Keratinocyte (primary cell): ENCODE measurements at regions not wholly inside any gene's neighbourhood (a gene's known extent, or its start where the extent isn't known, plus 50 kb on each side); places are given as distances from the start of the nearest gene placed in this dataset.

Experiments used
- DNase-seq: peaks from one replicate; pipeline ENCODE4 v3.0.0-alpha.2; 2011; ENCODE audit warnings: low read depth, missing footprints, low spot score
- FAIRE-seq: peaks from 2 replicates; lab custom pipeline; 2011; peaks lifted over from hg19 to GRCh38; lab: Jason Lieb, UNC
- H2AFZ ChIP-seq: 2 replicates; pipeline ENCODE4 v1.6.0; 2012; ENCODE audit warnings: low read length, control low read depth, inconsistent platforms; ENCODE audit not compliant: control insufficient read depth
- H3K27ac ChIP-seq: 2 replicates; pipeline ENCODE4 v1.5.1; 2011; ENCODE audit warnings: low read length; ENCODE audit not compliant: control insufficient read depth, insufficient read depth
- H3K27me3 ChIP-seq: 3 replicates; pipeline ENCODE4 v1.6.0; 2011; ENCODE audit warnings: low read length; ENCODE audit not compliant: control insufficient read depth, insufficient read depth; ENCODE audit errors: extremely low read depth
- H3K36me3 ChIP-seq, 2 experiments: 2 replicates in 1 of 2; 3 replicates in 1 of 2; pipeline ENCODE4 v1.5.1; 2011; ENCODE audit warnings: low read length in 2 of 2, mild to moderate bottlenecking in 1 of 2; ENCODE audit not compliant: control insufficient read depth in 2 of 2, insufficient read depth in 2 of 2; ENCODE audit errors: extremely low read depth in 1 of 2
- H3K4me1 ChIP-seq: 3 replicates; pipeline ENCODE4 v1.5.1; 2011; ENCODE audit warnings: low read length; ENCODE audit not compliant: control insufficient read depth, insufficient read depth; ENCODE audit errors: extremely low read depth
- H3K4me2 ChIP-seq: 3 replicates; pipeline ENCODE4 v1.6.0; 2011; ENCODE audit warnings: low read depth, low read length; ENCODE audit not compliant: control insufficient read depth, insufficient read depth; ENCODE audit errors: extremely low read depth
- H3K4me3 ChIP-seq, 3 experiments: fragments of 200-600 bp in 1 of 3; sonication (generic) in 1 of 3; 2 replicates in 2 of 3; 3 replicates in 1 of 3; pipeline ENCODE4 v1.5.1; 2011 to 2016; ENCODE audit warnings: low read length in 3 of 3, mild to moderate bottlenecking in 3 of 3, control low read depth in 2 of 3, inconsistent platforms in 1 of 3, low read depth in 1 of 3, mixed read lengths in 1 of 3, mixed run types in 1 of 3, moderate library complexity in 1 of 3; ENCODE audit not compliant: control insufficient read depth in 2 of 3, insufficient read depth in 2 of 3; ENCODE audit errors: extremely low read depth in 1 of 3
- H3K79me2 ChIP-seq: 2 replicates; pipeline ENCODE4 v1.6.0; 2012; ENCODE audit warnings: low read length; ENCODE audit not compliant: control insufficient read depth, insufficient read depth
- H3K9ac ChIP-seq: 3 replicates; pipeline ENCODE4 v1.6.0; 2011; ENCODE audit warnings: low read length; ENCODE audit not compliant: control insufficient read depth, insufficient read depth; ENCODE audit errors: extremely low read depth
- H3K9me1 ChIP-seq: 3 replicates; pipeline ENCODE4 v1.6.0; 2011; ENCODE audit warnings: low read length; ENCODE audit not compliant: control insufficient read depth, insufficient read depth; ENCODE audit errors: extremely low read depth
- H3K9me3 ChIP-seq: 2 replicates; pipeline ENCODE4 v1.5.1; 2012; ENCODE audit warnings: low read depth, low read length; ENCODE audit not compliant: control insufficient read depth
- H4K20me1 ChIP-seq: 3 replicates; pipeline ENCODE4 v1.6.0; 2011; ENCODE audit warnings: low read length; ENCODE audit not compliant: control insufficient read depth, insufficient read depth; ENCODE audit errors: extremely low read depth
- EZH2 ChIP-seq: IDR thresholded peaks from one replicate; pipeline ENCODE4 v1.6.1; 2012; ENCODE audit warnings: inconsistent platforms, mild to moderate bottlenecking, low read length, moderate library complexity
- dilution Hi-C: fragments of 300-500 bp; cut with MboI; formaldehyde crosslinking; loops from one replicate; pipeline ENCODE4 v1.7.0; 2020; ENCODE audit warnings: low sequenced_read_pairs; ENCODE audit not compliant: extremely low pct_ligation_motif_present
- TF ChIP-seq, protein P1 (sequence below), 3 experiments: IDR thresholded peaks in 1 of 3; conservative IDR thresholded peaks in 1 of 3; optimal IDR thresholded peaks in 1 of 3; 2 replicates in 2 of 3; 3 replicates in 1 of 3; pipeline versions ENCODE3 to v1.5.1; 2011; ENCODE audit warnings: low read length in 3 of 3, mild to moderate bottlenecking in 3 of 3, moderate library complexity in 2 of 3, control low read depth in 1 of 3, inconsistent platforms in 1 of 3; ENCODE audit not compliant: insufficient read depth in 2 of 3; ENCODE audit errors: extremely low read depth in 1 of 3

DNA sequence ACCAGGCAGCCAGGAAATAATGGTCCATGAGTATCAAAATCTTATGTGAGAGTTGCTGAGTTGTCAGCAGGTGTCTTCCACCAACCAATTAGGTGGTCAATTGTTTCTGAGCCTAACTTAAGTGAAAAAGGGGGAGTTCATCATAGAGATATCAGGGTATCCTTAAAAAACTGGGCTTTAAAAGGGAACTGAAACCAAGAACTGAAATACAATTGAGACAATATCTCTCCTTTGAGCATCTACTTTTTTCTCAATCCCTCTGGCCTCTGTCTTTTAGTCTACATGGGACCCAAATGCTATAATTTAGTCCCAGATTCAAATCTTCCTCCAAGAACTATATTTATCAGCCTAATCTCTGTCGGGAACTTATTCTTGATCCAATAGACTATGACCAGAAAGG lies 201.0 kb downstream of the BTG1 start:
- H3K9me1 ChIP-seq: no peaks in the 10 kb centered on the region
- H3K36me3 ChIP-seq: no peaks in the 10 kb centered on the region
- H3K9me3 ChIP-seq: no peaks in the 10 kb centered on the region
- no peak overlapping the region for H2AFZ ChIP-seq
- H4K20me1 ChIP-seq: no peaks in the 10 kb centered on the region
- H3K4me1 ChIP-seq: no peaks in the 10 kb centered on the region
- H3K4me3 ChIP-seq: no peak overlapping the region
- no peak overlapping the region for H3K9ac ChIP-seq
- no peak for DNase-seq
- no peak overlapping the region for H3K27ac ChIP-seq
- dilution Hi-C loops: no loop called here
- H3K79me2 ChIP-seq: no peaks in the 10 kb centered on the region
- TF ChIP-seq EZH2: no peak
- TF ChIP-seq, protein P1, sequence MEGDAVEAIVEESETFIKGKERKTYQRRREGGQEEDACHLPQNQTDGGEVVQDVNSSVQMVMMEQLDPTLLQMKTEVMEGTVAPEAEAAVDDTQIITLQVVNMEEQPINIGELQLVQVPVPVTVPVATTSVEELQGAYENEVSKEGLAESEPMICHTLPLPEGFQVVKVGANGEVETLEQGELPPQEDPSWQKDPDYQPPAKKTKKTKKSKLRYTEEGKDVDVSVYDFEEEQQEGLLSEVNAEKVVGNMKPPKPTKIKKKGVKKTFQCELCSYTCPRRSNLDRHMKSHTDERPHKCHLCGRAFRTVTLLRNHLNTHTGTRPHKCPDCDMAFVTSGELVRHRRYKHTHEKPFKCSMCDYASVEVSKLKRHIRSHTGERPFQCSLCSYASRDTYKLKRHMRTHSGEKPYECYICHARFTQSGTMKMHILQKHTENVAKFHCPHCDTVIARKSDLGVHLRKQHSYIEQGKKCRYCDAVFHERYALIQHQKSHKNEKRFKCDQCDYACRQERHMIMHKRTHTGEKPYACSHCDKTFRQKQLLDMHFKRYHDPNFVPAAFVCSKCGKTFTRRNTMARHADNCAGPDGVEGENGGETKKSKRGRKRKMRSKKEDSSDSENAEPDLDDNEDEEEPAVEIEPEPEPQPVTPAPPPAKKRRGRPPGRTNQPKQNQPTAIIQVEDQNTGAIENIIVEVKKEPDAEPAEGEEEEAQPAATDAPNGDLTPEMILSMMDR (optimal IDR thresholded peaks at IDR 0.05 in 1 of 3, IDR thresholded peaks at IDR 0.05 in 1 of 3, conservative IDR thresholded peaks at IDR 0.05 in 1 of 3; ENCODE audit: extremely low read depth in 1 of 3, insufficient read depth in 2 of 3, low read length in 3 of 3): no peak
- no peak for FAIRE-seq
- no peak overlapping the region for H3K4me2 ChIP-seq
- no peaks in the 10 kb centered on the region for H3K27me3 ChIP-seq

DNA sequence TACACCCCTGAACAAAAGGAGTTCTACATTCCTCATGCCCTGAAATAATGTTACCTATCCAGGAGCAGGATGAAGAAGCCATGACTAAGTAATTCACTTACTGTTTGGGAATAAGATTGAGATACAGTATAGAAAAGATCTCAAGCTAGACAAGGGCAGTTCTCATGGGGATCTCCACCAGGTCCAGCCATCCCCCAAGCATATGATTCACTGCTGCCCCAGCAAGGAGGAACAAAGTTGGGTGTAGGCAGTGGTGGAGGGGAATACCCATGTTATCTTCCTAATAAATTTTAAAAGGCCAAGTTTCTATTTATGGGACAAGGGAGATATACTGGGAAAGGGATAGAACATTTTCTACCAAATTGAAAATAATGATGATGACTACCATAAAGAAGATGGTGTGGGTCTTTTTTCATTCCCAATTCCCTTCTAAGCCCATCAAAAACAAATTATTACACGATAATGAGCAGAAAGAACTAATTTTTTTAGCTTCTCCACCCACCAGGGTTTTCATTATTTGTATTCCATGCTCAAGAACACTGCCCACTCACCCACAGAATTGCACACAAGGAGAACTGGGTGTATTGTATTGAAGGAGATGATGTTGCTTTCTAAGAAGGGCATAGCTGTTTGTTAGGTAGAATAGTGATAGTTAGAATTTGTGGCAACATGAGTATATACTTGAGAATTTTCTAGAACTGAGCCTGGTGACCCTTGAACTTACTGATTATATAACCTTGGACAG lies 204.6 kb downstream of the BTG1 start:
- Histone ChIP-seq H3K79me2 (no peaks in the 10 kb centered on the region), H4K20me1 (no peaks in the 10 kb centered on the region), H3K9me3 (no peaks in the 10 kb centered on the region), H3K27ac (no peak overlapping the region), H3K4me1 (peaks cover 8% of the 10 kb centered on the region), H3K4me2 (no peak overlapping the region), H3K9me1 (no peaks in the 10 kb centered on the region), H2AFZ (no peak overlapping the region), H3K4me3 (no peak overlapping the region), H3K36me3 (no peaks in the 10 kb centered on the region), H3K9ac (no peak overlapping the region), H3K27me3 (no peaks in the 10 kb centered on the region)
- dilution Hi-C loops: no loop called here
- DNase-seq (no peak), FAIRE-seq (no peak)
- no peak for TF ChIP-seq EZH2
- TF ChIP-seq, protein P1 (optimal IDR thresholded peaks at IDR 0.05 in 1 of 3, IDR thresholded peaks at IDR 0.05 in 1 of 3, conservative IDR thresholded peaks at IDR 0.05 in 1 of 3; ENCODE audit: extremely low read depth in 1 of 3, insufficient read depth in 2 of 3, low read length in 3 of 3): no peak
